ENCODE measurements at regions not wholly inside any gene's neighbourhood (a gene's known extent, or its start where the extent isn't known, plus 50 kb on each side); places are given as distances from the start of the nearest gene placed in this dataset.

GRCh38 chr12:104888481-104888880 is 69.6 kb downstream of the SLC41A2 start:
- no peak for TF ChIP-seq CTCF (IDR thresholded peaks at IDR 0.05)
- no peak for TF ChIP-seq POLR2AphosphoS5 (IDR thresholded peaks at IDR 0.05)
